Effector memory CD4-positive, alpha-beta T cell (primary cell): ENCODE measurements at regions not wholly inside any gene's neighbourhood (a gene's known extent, or its start where the extent isn't known, plus 50 kb on each side); places are given as distances from the start of the nearest gene placed in this dataset.

Experiments
- DNase-seq, 3 donors: peaks; one replicate each; pipeline ENCODE4 v3.0.0-alpha.2; 2020
- H3K27ac ChIP-seq: 2 replicates; pipeline ENCODE4 v1.7.0; 2013; ENCODE audit warnings: mild to moderate bottlenecking, low read length, moderate library complexity; ENCODE audit not compliant: insufficient read depth, poor library complexity, severe bottlenecking
- H3K27me3 ChIP-seq: replicated peaks from 2 replicates; pipeline ENCODE4 v1.7.0; 2013; ENCODE audit warnings: mild to moderate bottlenecking, low read length; ENCODE audit not compliant: insufficient read depth, control insufficient read depth, poor library complexity, severe bottlenecking
- H3K36me3 ChIP-seq: 2 replicates; pipeline ENCODE4 v1.7.0; 2013; ENCODE audit warnings: mild to moderate bottlenecking, low read length, moderate library complexity; ENCODE audit not compliant: control insufficient read depth, insufficient read depth
- H3K4me1 ChIP-seq: 2 replicates; pipeline ENCODE4 v1.7.0; 2013; ENCODE audit warnings: low read length, mild to moderate bottlenecking; ENCODE audit not compliant: control insufficient read depth, insufficient read depth, poor library complexity, severe bottlenecking
- H3K4me3 ChIP-seq: 2 replicates; pipeline ENCODE4 v1.7.0; 2013; ENCODE audit warnings: low read length, low read depth, mild to moderate bottlenecking; ENCODE audit not compliant: insufficient read depth, poor library complexity, severe bottlenecking
- H3K9me3 ChIP-seq: 2 replicates; pipeline ENCODE4 v1.7.0; 2013; ENCODE audit warnings: mild to moderate bottlenecking, low read length, moderate library complexity; ENCODE audit not compliant: control insufficient read depth

DNA sequence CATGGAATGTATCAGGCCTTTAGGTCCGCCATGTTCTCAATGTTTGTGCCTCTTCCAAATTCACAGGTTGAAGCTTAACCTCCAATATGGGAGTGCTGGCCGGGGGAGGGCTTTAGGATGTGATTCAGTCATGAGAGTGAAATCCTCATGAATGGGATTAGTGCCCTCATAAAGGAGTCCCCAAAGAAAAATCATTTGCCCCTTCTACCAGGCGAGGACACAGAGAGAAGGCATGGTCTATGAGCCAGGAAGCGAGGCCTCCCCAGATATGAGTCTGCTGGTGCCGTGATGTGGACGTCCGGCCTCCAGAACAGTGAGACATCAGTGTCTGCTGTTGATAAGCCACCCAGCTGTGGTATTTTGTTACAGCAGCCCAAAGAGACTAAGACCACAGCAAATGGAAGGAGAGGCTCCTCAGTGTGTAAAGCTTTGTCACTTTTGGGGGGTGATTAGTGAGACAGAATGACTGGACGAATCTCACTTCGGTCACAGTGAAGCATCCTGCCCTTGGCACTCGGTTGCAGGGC is 231.3 kb upstream of the KLF6 start:
- Histone ChIP-seq H3K4me1 (peaks cover 4% of the 10 kb centered on the region), H3K36me3 (no peaks in the 10 kb centered on the region), H3K27ac (no peak overlapping the region), H3K27me3 (no peaks in the 10 kb centered on the region), H3K4me3 (no peak overlapping the region), H3K9me3 (no peaks in the 10 kb centered on the region)
- no peak for DNase-seq

DNA sequence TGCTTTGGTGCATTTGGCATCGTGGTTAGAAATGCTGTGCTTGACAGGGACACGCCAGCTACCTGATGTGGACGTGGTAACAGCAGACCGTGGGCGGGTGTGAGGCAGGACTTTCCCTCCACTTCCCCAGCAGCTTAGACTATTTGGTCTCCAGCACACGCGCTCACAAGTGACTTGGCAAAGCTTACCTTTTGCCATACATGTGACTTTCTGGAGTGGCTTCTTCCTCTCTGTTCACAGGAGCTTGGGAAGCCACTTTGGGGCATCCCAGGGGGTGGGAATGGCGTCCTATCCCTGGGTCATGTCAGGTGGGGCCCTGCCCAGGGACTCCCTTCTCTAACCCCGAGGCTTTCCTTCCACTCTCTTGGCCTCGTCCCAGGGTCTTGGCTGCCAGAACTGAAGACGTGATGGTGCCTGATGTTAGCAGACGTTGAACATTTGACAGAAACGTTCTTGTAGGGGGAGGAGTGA is 228.7 kb upstream of the KLF6 start:
- no peaks in the 10 kb centered on the region for H3K9me3 ChIP-seq
- peaks cover 4% of the 10 kb centered on the region for H3K4me1 ChIP-seq
- DNase-seq = no peak
- H3K4me3 ChIP-seq = no peak overlapping the region
- no peak overlapping the region for H3K27ac ChIP-seq
- no peaks in the 10 kb centered on the region for H3K27me3 ChIP-seq
- H3K36me3 ChIP-seq = no peaks in the 10 kb centered on the region

DNA sequence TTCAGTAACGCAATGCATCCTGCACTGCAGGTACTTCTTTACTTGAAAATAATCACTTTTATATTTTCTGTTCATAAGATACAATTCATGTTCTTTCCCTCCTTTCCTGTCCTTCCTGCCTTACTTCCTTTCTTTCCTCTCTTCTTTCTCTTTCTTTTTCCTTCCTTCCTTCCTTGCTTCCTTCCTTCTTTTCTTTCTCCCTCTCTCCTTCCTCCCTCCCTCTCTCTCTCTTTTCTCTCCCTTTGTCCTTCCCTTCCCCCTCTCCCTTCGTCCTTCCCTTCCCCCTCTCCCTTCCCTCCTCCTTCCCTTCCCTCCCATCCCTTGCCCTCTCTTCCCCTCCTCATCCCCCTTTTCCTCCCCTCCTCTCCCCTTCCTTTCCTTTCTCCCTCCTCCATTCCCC is 227.8 kb upstream of the KLF6 start:
- H3K4me3 ChIP-seq = no peak overlapping the region
- no peak overlapping the region for H3K27ac ChIP-seq
- H3K9me3 ChIP-seq = no peaks in the 10 kb centered on the region
- no peak for DNase-seq
- H3K4me1 ChIP-seq = peaks cover 4% of the 10 kb centered on the region
- H3K27me3 ChIP-seq = no peaks in the 10 kb centered on the region
- H3K36me3 ChIP-seq = no peaks in the 10 kb centered on the region

DNA sequence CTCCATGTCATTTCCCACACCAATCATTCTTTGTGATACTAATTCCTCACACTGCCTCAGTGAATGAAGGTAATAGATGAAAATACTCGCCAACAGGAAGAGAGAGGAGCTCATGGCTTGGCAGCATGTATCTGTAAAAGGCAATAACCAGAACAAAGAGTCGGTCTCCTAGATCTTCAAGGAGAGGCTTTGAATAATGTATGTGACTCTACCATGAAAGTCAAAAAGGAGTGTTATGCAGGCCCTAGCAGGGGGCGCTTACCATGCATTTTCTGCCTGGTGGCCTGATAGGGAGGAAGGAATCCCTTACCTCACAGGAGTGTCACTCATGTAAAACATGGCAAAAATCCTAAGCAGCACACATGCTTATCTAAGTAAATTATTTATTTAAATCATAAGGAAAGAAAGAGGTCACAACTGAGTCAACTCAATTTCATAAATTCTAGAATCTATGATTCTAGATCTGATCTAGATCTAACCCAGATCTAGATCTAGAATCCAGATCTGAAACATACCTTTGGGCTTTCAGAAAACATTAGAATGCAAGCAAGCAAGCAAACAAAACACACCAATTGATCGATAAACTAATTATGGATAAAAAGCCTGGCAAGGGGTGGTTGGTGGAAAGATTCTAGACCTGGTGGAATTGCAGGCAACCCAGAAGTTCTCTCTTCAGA is 226.3 kb upstream of the KLF6 start:
- H3K27ac ChIP-seq = no peak overlapping the region
- H3K36me3 ChIP-seq = no peaks in the 10 kb centered on the region
- no peak overlapping the region for H3K4me3 ChIP-seq
- H3K9me3 ChIP-seq = no peaks in the 10 kb centered on the region
- DNase-seq = no peak
- peaks cover 4% of the 10 kb centered on the region for H3K4me1 ChIP-seq
- no peaks in the 10 kb centered on the region for H3K27me3 ChIP-seq

DNA sequence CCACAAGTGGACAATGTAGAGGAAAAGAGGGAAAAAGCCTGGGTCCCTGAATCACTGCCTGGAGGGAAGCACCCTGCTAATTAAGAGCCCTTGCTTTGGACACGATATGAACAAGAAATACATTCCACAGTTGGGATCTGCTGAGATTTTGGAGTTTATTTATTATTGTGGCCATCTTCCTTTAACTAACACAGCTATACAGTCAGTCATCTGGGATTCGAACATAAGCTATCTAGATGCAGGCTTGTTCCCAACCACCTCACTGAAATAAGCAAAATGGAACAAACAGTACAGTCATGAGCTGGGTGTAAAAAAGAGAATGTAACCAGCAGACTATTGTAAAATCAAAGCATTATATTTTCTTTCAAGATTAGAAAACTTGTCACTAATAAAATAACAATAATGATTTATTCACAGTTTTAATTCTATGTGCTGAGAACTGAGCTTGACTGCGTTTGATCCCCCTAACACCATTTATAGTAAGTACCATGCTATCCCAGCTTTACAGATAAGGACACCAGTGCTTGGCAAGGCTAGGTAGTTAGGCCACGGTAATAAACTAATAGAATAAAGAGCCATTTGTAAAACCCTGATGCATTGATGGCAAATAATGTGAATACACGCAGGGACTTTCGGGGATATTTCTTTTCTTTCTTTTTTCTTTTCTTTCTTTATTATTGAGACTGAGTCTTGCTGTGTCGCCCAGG is 223.8 kb upstream of the KLF6 start:
- no peak overlapping the region for H3K4me3 ChIP-seq
- no peak overlapping the region for H3K27ac ChIP-seq
- H3K27me3 ChIP-seq = no peaks in the 10 kb centered on the region
- no peak for DNase-seq
- no peaks in the 10 kb centered on the region for H3K9me3 ChIP-seq
- H3K36me3 ChIP-seq = no peaks in the 10 kb centered on the region
- peaks cover 4% of the 10 kb centered on the region for H3K4me1 ChIP-seq

DNA sequence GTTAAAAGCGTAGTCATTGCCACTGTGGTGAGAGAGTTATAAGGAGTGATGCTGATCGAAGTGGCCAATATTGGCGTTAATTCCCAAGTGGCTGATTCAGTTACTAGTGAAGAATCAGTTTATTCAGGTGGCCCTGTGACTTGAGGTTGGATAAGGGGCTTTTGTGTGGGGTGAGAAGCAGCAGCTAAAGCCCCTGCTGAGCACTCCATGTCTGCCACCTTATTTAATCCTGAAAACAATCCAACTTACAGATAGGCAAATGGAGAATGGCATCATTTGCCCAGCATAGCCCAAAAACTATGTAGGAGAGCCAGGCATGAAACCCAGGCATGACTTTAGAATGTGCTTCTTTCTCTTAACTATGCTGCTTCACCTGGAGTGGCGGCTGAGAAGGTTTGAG is 222.8 kb upstream of the KLF6 start:
- Histone ChIP-seq H3K27me3 (no peaks in the 10 kb centered on the region), H3K36me3 (no peaks in the 10 kb centered on the region), H3K9me3 (no peaks in the 10 kb centered on the region), H3K4me1 (no peaks in the 10 kb centered on the region), H3K27ac (no peak overlapping the region), H3K4me3 (no peak overlapping the region)
- no peak for DNase-seq

DNA sequence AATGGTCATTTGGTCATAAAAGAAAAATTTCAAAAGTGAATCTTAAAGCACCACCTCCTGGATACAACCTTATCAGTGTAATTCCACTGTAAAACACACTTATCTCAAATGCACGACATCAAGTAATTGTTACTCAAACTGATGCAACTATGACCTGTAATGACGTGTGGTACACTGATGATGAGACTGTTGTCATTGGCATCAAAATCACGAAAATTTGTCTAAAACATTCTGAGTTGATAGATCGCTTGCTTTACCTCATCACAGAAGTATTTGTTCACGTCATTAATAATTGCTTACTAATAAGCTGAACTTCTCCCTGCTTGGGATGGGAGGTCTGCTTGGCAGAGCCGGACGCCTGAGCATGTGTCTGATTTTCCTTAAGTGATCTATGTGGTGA is 221.8 kb upstream of the KLF6 start:
- Histone ChIP-seq H3K4me3 (no peak overlapping the region), H3K4me1 (no peaks in the 10 kb centered on the region), H3K9me3 (no peaks in the 10 kb centered on the region), H3K27me3 (no peaks in the 10 kb centered on the region), H3K36me3 (no peaks in the 10 kb centered on the region), H3K27ac (no peak overlapping the region)
- no peak for DNase-seq

DNA sequence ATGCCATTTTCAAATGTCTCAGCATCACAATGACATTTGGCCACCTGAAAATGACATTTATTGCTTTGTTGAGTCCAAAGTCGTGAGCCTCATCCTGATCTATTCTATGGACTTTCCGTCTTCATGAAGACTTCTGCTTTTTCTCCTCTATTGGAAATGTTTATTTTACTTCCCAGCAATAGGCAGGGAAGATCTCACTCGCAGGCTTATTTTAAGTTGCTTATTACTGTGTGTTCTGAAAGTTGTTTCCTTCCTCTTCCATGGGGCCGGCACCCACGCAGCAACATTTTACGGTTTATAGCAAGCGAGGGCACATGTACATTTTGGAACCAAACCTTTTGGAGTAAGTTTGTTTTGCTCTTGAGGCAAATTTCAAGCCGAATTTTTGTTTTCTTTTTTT is 221.0 kb upstream of the KLF6 start:
- no peak for DNase-seq
- Histone ChIP-seq H3K4me3 (no peak overlapping the region), H3K4me1 (no peaks in the 10 kb centered on the region), H3K27ac (no peak overlapping the region), H3K9me3 (no peaks in the 10 kb centered on the region), H3K36me3 (no peaks in the 10 kb centered on the region), H3K27me3 (no peaks in the 10 kb centered on the region)

DNA sequence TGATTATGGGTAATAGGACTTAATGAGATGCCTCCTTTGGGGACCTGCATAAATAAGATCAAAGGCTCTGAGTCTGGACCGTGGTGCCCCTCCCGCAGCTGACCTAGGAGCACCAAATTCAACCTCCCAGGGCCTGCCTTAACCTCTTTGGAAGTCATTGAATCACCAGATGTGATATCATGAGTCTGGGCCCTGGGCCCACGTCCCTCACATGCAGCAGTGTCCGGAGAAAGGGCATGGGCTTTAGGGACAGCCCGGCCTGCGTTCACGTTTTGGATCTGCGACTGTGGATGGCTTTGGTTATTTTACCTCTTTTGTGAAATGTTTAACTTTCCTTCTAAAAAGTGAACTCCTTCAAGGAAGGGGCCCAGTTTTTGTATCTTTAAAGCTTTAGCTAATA is 220.0 kb upstream of the KLF6 start:
- H3K36me3 ChIP-seq = no peaks in the 10 kb centered on the region
- no peak overlapping the region for H3K27ac ChIP-seq
- no peaks in the 10 kb centered on the region for H3K4me1 ChIP-seq
- no peaks in the 10 kb centered on the region for H3K9me3 ChIP-seq
- H3K4me3 ChIP-seq = no peak overlapping the region
- no peak for DNase-seq
- H3K27me3 ChIP-seq = no peaks in the 10 kb centered on the region

DNA sequence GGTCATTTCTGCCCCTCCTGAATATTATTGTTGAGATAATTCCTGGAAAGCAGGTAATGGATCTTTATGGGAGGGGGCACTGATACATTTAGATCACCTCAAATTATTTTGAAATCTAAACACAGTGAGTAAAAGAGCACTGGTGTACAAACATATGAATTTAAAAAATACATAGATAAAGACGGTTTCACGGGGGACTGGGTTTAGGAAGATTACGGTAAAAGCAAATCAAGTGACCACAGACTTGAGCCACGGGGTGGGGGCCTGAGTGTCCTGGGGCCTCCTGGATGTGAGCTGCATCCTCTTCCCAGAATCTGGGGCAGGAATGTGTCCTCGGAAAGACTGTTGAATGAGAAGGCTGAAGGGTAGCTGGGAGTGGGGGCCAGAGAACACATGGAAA is 219.1 kb upstream of the KLF6 start:
- H3K4me3 ChIP-seq = no peak overlapping the region
- no peaks in the 10 kb centered on the region for H3K4me1 ChIP-seq
- no peak for DNase-seq
- H3K9me3 ChIP-seq = no peaks in the 10 kb centered on the region
- H3K36me3 ChIP-seq = no peaks in the 10 kb centered on the region
- H3K27me3 ChIP-seq = no peaks in the 10 kb centered on the region
- H3K27ac ChIP-seq = no peak overlapping the region
